ENCODE measurements at regions not wholly inside any gene's neighbourhood (a gene's known extent, or its start where the extent isn't known, plus 50 kb on each side); places are given as distances from the start of the nearest gene placed in this dataset.

GRCh38 chr16:72388007-72388406, 216.1 kb upstream of the PMFBP1 start:
- Histone ChIP-seq H3K9me1 (ENCODE audit: control insufficient read depth, insufficient read depth, low read length) (no peaks in the 10 kb centered on the region), H4K20me1 (replicated peaks; ENCODE audit: control insufficient read depth, insufficient read depth, low read length) (no peaks in the 10 kb centered on the region), H3K36me3 (ENCODE audit: control insufficient read depth, insufficient read depth, low read length) (no peaks in the 10 kb centered on the region), H3K27ac (ENCODE audit: extremely low read depth, low read depth, low read length) (no peak overlapping the region), H3K4me2 (ENCODE audit: insufficient read depth, low read length) (no peak overlapping the region), H2AFZ (ENCODE audit: low read depth, low read length) (no peak overlapping the region), H3K27me3 (ENCODE audit: control insufficient read depth in 2 of 2, insufficient read depth in 2 of 2, low read length in 2 of 2) (no peaks in the 10 kb centered on the region), H3K4me3 (no peak overlapping the region), H3K4me1 (replicated peaks in 1 of 2; ENCODE audit: control insufficient read depth in 2 of 2, insufficient read depth in 2 of 2, low read length in 2 of 2) (no peaks in the 10 kb centered on the region), H3K79me2 (ENCODE audit: control insufficient read depth, insufficient read depth, low read length) (no peaks in the 10 kb centered on the region), H3K9me3 (replicated peaks; ENCODE audit: control insufficient read depth, insufficient read depth, low read depth, low read length) (no peaks in the 10 kb centered on the region), H3K9ac (ENCODE audit: insufficient read depth in 1 of 2, low read depth in 2 of 2, low read length in 2 of 2) (no peak overlapping the region)
- CTCF ChIA-PET (ENCODE audit: low intra/inter-chr PET ratio) = no interaction called here
- in situ Hi-C loops (cut with MboI) (no loop called here), intact Hi-C loops (cut with micrococcal nuclease) (no loop called here)
- TF ChIP-seq CSDE1 (IDR thresholded peaks at IDR 0.05) (no peak), ZNF282 (CRISPR knock-in tag; IDR thresholded peaks at IDR 0.05) (no peak), U2AF1 (optimal IDR thresholded peaks at IDR 0.05; ENCODE audit: low read depth, low read length) (no peak), SUPT5H (IDR thresholded peaks at IDR 0.05) (no peak), FOS (IDR thresholded peaks at IDR 0.05; ENCODE audit: extremely low read depth, insufficient read length) (no peak), RAD21 (CRISPR knock-in tag; conservative IDR thresholded peaks at IDR 0.05 in 1 of 2, IDR thresholded peaks at IDR 0.05 in 1 of 2) (no peak), FOXJ3 (CRISPR knock-in tag; IDR thresholded peaks at IDR 0.05) (no peak), BMI1 (IDR thresholded peaks at IDR 0.05; ENCODE audit: low read length) (no peak), HDGF (IDR thresholded peaks at IDR 0.05) (no peak)
- TF ChIP-seq, protein P1, sequence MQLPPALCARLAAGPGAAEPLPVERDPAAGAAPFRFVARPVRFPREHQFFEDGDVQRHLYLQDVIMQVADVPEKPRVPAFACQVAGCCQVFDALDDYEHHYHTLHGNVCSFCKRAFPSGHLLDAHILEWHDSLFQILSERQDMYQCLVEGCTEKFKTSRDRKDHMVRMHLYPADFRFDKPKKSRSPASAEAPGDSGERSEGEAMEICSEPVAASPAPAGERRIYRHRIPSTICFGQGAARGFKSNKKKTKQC (CRISPR knock-in tag; IDR thresholded peaks at IDR 0.05) = no peak
- FAIRE-seq = no peak
- POLR2A ChIA-PET = no interaction called here
- ATAC-seq = no peak
- BruUV-seq (replicated peaks) = no TSS peak
- no peak for DNase-seq (ENCODE audit: extremely low read depth in 1 of 4, low spot score in 3 of 4)

Measured in K562 (cell line).